WERI-Rb-1 (cell line): ENCODE measurements at regions not wholly inside any gene's neighbourhood (a gene's known extent, or its start where the extent isn't known, plus 50 kb on each side); places are given as distances from the start of the nearest gene placed in this dataset.

Experiments
- DNase-seq: peaks from one replicate; pipeline ENCODE4 v3.0.0-alpha.2; 2020
- H3K27ac ChIP-seq: fragments of 250-450 bp; sonication (Bioruptor Pico); 2 replicates; pipeline ENCODE4 v1.5.1; 2020; ENCODE audit warnings: mild to moderate bottlenecking, moderate library complexity
- H3K27me3 ChIP-seq: fragments of 250-450 bp; sonication (Bioruptor Pico); 2 replicates; pipeline ENCODE4 v1.5.1; 2021; ENCODE audit warnings: mild to moderate bottlenecking, low read depth, moderate library complexity; ENCODE audit not compliant: insufficient read depth, severe bottlenecking
- H3K36me3 ChIP-seq: fragments of 250-450 bp; sonication (Bioruptor Pico); 2 replicates; pipeline ENCODE4 v1.5.1; 2020; ENCODE audit warnings: mild to moderate bottlenecking, moderate library complexity
- H3K4me3 ChIP-seq: 2 replicates; pipeline ENCODE4 v1.5.1; 2011; ENCODE audit warnings: low read depth, mild to moderate bottlenecking, control low read depth, low read length
- H3K9me3 ChIP-seq: fragments of 250-450 bp; sonication (Bioruptor Pico); 2 replicates; pipeline ENCODE4 v1.5.1; 2021; ENCODE audit warnings: mild to moderate bottlenecking, moderate library complexity; ENCODE audit not compliant: severe bottlenecking
- CTCF ChIP-seq: IDR thresholded peaks from 2 replicates; pipeline ENCODE4 v1.5.1; 2011; ENCODE audit warnings: low read depth, mild to moderate bottlenecking, control low read depth, inconsistent platforms, low read length

GRCh38 chr10:69733791-69734261 is 67.9 kb upstream of the COL13A1 start:
- no peak for DNase-seq
- no peak overlapping the region for H3K27ac ChIP-seq
- H3K4me3 ChIP-seq: no peak overlapping the region
- no peak for TF ChIP-seq CTCF
- no peaks in the 10 kb centered on the region for H3K9me3 ChIP-seq
- no peaks in the 10 kb centered on the region for H3K36me3 ChIP-seq
- H3K27me3 ChIP-seq: no peaks in the 10 kb centered on the region

GRCh38 chr10:69734416-69734796 is 67.3 kb upstream of the COL13A1 start:
- no peaks in the 10 kb centered on the region for H3K27me3 ChIP-seq
- no peak for TF ChIP-seq CTCF
- DNase-seq: no peak
- no peaks in the 10 kb centered on the region for H3K9me3 ChIP-seq
- no peaks in the 10 kb centered on the region for H3K36me3 ChIP-seq
- no peak overlapping the region for H3K27ac ChIP-seq
- no peak overlapping the region for H3K4me3 ChIP-seq

- no peaks in the 10 kb centered on the region for H3K9me3 ChIP-seq
- no peak for DNase-seq
- H3K27ac ChIP-seq: no peak overlapping the region
- H3K36me3 ChIP-seq: no peaks in the 10 kb centered on the region
- H3K27me3 ChIP-seq: no peaks in the 10 kb centered on the region
- H3K4me3 ChIP-seq: no peak overlapping the region
- TF ChIP-seq CTCF: no peak
Measured at GRCh38 chr10:69734797-69735468, 66.8 kb upstream of the COL13A1 start.

GRCh38 chr10:69736886-69737641 is 64.6 kb upstream of the COL13A1 start:
- H3K4me3 ChIP-seq: no peak overlapping the region
- DNase-seq: no peak
- H3K27me3 ChIP-seq: no peaks in the 10 kb centered on the region
- TF ChIP-seq CTCF: no peak
- peaks cover 3% of the 10 kb centered on the region for H3K9me3 ChIP-seq
- no peaks in the 10 kb centered on the region for H3K36me3 ChIP-seq
- H3K27ac ChIP-seq: no peak overlapping the region

- Histone ChIP-seq H3K36me3 (no peaks in the 10 kb centered on the region), H3K27me3 (no peaks in the 10 kb centered on the region), H3K27ac (no peak overlapping the region), H3K9me3 (peaks cover 3% of the 10 kb centered on the region), H3K4me3 (no peak overlapping the region)
- no peak for TF ChIP-seq CTCF
- DNase-seq: no peak
Measured at GRCh38 chr10:69738071-69738470, 63.6 kb upstream of the COL13A1 start.
